ENCODE measurements at regions not wholly inside any gene's neighbourhood (a gene's known extent, or its start where the extent isn't known, plus 50 kb on each side); places are given as distances from the start of the nearest gene placed in this dataset.
"Not testable (repeated sequence)": the region's sequence is repeated elsewhere in the genome, so short reads cannot be mapped to it uniquely, and the experiment has no call there.

DNA sequence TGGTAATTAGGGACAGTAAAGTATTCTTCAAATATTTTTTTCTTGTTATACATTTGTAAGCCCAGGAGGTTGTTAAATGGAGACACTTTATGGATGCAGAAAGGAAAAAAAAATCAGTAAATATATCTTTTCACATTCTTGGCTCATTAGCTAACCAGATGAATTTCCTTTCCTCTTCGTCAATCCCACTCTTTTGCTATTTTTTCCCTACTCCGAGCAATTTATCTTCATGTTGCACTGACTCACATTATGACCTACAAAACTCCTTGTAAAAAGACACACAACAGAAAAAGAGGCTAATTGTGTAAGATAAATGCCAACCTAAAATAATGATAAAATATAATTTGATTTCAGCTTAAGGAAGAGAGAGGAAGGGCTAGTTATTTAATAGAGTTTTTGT is 472.9 kb upstream of the ZNF337 start:
- Histone ChIP-seq H3K27ac (replicated peaks in 1 of 4) (no peak overlapping the region), H3K9me3 (no peaks in the 10 kb centered on the region), H3K4me3 (no peak overlapping the region), H3K4me1 (no peaks in the 10 kb centered on the region), H3K36me3 (no peaks in the 10 kb centered on the region), H3K27me3 (no peaks in the 10 kb centered on the region)
- TF ChIP-seq EP300 (IDR thresholded peaks at IDR 0.05), result no peak
- intact Hi-C loops (cut with DNase I), result no loop called here
- WGBS, result 59% methylated on average over 2 of the region's 2 CpGs
- DNase-seq (ENCODE audit: extremely low spot score), result no peak

DNA sequence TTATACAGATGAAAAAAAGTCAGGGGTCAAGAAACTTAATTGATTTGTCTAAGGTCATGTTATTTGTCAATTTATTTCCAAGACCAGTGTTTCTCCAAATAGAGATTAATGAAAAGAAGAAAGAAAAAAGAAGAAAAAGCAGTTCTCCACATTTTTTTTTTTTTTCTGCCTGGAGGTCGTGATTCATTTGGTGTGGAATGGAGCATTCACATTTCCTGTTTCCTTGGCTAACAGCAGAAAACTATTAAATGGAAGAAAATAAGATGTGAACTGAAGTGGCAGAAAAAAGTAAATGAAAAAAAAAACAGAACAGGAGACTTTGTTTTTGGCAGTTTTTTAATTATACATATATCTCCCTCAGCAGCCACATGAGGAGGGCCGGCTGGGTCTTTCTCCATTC is 470.8 kb upstream of the ZNF337 start:
- WGBS, result 49% methylated on average over 2 of the region's 2 CpGs
- Histone ChIP-seq H3K4me1 (no peaks in the 10 kb centered on the region), H3K27ac (replicated peaks in 1 of 4) (no peak overlapping the region), H3K27me3 (no peaks in the 10 kb centered on the region), H3K36me3 (no peaks in the 10 kb centered on the region), H3K4me3 (no peak overlapping the region), H3K9me3 (no peaks in the 10 kb centered on the region)
- no peak for TF ChIP-seq POLR2A (IDR thresholded peaks at IDR 0.05; ENCODE audit: low read depth)
- TF ChIP-seq, protein P1, sequence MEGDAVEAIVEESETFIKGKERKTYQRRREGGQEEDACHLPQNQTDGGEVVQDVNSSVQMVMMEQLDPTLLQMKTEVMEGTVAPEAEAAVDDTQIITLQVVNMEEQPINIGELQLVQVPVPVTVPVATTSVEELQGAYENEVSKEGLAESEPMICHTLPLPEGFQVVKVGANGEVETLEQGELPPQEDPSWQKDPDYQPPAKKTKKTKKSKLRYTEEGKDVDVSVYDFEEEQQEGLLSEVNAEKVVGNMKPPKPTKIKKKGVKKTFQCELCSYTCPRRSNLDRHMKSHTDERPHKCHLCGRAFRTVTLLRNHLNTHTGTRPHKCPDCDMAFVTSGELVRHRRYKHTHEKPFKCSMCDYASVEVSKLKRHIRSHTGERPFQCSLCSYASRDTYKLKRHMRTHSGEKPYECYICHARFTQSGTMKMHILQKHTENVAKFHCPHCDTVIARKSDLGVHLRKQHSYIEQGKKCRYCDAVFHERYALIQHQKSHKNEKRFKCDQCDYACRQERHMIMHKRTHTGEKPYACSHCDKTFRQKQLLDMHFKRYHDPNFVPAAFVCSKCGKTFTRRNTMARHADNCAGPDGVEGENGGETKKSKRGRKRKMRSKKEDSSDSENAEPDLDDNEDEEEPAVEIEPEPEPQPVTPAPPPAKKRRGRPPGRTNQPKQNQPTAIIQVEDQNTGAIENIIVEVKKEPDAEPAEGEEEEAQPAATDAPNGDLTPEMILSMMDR (IDR thresholded peaks at IDR 0.05), result no peak
- no peak for TF ChIP-seq POLR2AphosphoS5 (IDR thresholded peaks at IDR 0.05)
- TF ChIP-seq EP300 (IDR thresholded peaks at IDR 0.05), result no peak
- intact Hi-C loops (cut with DNase I), result no loop called here
- DNase-seq (ENCODE audit: extremely low spot score), result no peak

DNA sequence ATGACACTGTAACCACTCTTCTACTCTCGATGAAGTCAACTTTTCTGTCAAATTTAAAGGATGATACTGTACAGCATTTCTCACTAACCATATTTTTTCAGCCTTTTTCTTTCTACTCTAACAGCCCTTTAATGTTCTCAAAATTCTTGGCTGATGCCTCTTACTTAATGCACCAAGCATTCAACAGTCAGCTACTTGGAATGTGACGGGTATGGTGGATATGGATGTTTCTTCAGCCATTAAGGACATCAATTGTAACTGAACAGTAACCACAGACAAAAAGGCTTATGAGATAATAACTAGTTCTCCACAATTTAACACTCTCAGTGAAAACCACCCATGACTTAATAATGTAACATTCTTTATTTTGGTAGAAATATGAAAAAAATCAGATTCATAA is 467.2 kb upstream of the ZNF337 start:
- Histone ChIP-seq H3K36me3 (no peaks in the 10 kb centered on the region), H3K27ac (replicated peaks in 1 of 4) (no peak overlapping the region), H3K4me1 (no peaks in the 10 kb centered on the region), H3K4me3 (no peak overlapping the region), H3K27me3 (no peaks in the 10 kb centered on the region), H3K9me3 (no peaks in the 10 kb centered on the region)
- WGBS, result 57% methylated on average over 2 of the region's 2 CpGs
- intact Hi-C loops (cut with DNase I), result no loop called here
- no peak for DNase-seq (ENCODE audit: extremely low spot score)
- TF ChIP-seq, protein P1 (IDR thresholded peaks at IDR 0.05), result no peak
- TF ChIP-seq POLR2AphosphoS5 (IDR thresholded peaks at IDR 0.05), result no peak

DNA sequence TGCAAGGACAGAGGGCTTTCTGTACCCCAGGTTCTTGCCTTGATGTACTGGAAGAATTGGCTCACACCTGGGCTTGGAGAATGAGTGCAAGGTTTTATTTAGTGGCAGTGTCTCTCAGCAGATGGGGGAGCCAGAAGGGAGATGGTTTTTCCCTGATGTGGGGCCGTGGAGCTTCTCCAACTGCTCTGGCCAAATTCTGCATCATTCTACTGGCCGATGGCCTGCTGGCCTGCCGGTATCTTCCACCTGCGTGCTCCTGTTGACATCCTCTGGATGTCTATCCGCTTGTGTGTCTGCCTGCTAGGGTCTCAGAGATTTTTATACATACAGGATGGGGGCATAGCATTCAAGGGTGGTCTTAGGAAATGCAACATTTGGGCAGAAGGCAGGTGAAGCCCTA is 466.5 kb upstream of the ZNF337 start:
- H3K9me3 ChIP-seq; H3K4me3 ChIP-seq; H3K36me3 ChIP-seq; DNase-seq (ENCODE audit: extremely low spot score); H3K27ac ChIP-seq (replicated peaks in 1 of 4); H3K27me3 ChIP-seq; H3K4me1 ChIP-seq; intact Hi-C loops (cut with DNase I): not testable (repeated sequence)
- 82% methylated on average over 5 of the region's 5 CpGs for WGBS

DNA sequence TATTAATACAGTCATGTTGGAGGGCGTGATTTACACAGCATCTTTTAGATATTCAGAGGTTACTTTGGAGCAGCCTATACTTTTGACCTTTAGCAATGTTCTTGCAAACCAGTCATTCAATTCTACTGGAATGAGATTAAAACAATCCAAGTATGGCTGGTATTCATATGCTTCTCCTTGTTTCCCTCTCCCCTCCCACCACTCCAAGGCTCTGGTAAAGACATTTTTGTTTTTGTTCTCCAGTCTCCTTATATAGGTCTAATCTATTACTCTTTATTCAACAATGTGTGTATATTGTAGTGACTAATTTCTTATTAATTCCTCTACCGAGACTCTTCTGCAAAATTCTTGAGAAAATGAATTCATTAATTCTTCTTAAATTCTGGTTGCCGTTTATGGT is 465.1 kb upstream of the ZNF337 start:
- DNase-seq (ENCODE audit: extremely low spot score); H3K4me3 ChIP-seq; H3K36me3 ChIP-seq; H3K9me3 ChIP-seq; H3K27ac ChIP-seq (replicated peaks in 1 of 4); H3K4me1 ChIP-seq; intact Hi-C loops (cut with DNase I); H3K27me3 ChIP-seq: not testable (repeated sequence)
- WGBS, result 75% methylated on average over 3 of the region's 3 CpGs

DNA sequence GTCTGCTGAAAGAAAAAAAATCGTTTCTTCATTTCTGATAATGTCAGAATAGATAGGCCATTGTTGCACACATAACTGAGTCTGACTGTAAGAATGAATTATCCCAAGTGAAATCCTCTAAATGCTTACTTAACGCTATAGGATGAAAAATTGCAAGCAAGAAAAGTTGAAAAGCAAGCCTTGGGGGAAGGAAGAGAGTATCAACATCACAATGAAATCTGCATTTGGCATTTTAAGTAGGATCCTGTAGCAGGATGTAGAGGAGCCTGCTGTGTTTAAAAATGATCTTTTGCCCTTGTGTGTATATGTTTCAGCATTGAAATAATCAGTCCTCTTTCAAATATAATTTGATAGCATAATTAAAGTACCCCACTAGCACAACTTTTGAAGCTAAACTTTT is 464.3 kb upstream of the ZNF337 start:
- intact Hi-C loops (cut with DNase I); H3K4me1 ChIP-seq; H3K36me3 ChIP-seq; H3K9me3 ChIP-seq; H3K4me3 ChIP-seq; H3K27me3 ChIP-seq; DNase-seq (ENCODE audit: extremely low spot score); H3K27ac ChIP-seq (replicated peaks in 1 of 4): not testable (repeated sequence)
- WGBS, result 8% methylated on average over 2 of the region's 2 CpGs

DNA sequence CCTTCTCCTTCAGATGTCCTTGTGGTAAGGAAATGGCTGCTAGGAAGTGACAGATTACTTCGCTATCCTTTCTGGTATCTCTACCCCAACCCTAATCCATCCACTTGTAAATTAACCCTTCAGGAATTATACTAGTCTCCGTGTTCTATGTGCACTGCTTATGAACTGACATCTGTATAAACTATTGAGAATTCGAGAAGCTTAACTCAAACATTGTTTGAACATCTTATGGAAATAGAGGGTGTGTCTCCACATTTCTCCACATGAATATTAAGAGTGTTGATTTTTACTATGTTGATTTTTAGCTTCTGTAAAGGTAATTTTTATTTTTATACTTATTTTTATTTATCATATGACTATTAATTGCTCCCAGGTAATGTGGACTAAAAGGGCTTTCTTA is 457.6 kb upstream of the ZNF337 start:
- no peaks in the 10 kb centered on the region for H3K9me3 ChIP-seq
- H3K36me3 ChIP-seq, result no peaks in the 10 kb centered on the region
- no peak overlapping the region for H3K4me3 ChIP-seq
- H3K4me1 ChIP-seq, result no peaks in the 10 kb centered on the region
- TF ChIP-seq, protein P1 (IDR thresholded peaks at IDR 0.05), result no peak
- TF ChIP-seq EP300 (IDR thresholded peaks at IDR 0.05), result no peak
- no peak for TF ChIP-seq POLR2AphosphoS5 (IDR thresholded peaks at IDR 0.05)
- no peak for TF ChIP-seq POLR2A (IDR thresholded peaks at IDR 0.05; ENCODE audit: low read depth)
- H3K27ac ChIP-seq (replicated peaks in 1 of 4), result no peak overlapping the region
- 77% methylated on average over 3 of the region's 3 CpGs for WGBS
- peaks cover 0 to 5% (median 0%) of the 10 kb centered on the region in 4 donors for H3K27me3 ChIP-seq
- DNase-seq (ENCODE audit: extremely low spot score), result no peak
- intact Hi-C loops (cut with DNase I), result no loop called here

All from esophagus muscularis mucosa (tissue), 4 donors.